ENCODE measurements at regions not wholly inside any gene's neighbourhood (a gene's known extent, or its start where the extent isn't known, plus 50 kb on each side); places are given as distances from the start of the nearest gene placed in this dataset.

DNA sequence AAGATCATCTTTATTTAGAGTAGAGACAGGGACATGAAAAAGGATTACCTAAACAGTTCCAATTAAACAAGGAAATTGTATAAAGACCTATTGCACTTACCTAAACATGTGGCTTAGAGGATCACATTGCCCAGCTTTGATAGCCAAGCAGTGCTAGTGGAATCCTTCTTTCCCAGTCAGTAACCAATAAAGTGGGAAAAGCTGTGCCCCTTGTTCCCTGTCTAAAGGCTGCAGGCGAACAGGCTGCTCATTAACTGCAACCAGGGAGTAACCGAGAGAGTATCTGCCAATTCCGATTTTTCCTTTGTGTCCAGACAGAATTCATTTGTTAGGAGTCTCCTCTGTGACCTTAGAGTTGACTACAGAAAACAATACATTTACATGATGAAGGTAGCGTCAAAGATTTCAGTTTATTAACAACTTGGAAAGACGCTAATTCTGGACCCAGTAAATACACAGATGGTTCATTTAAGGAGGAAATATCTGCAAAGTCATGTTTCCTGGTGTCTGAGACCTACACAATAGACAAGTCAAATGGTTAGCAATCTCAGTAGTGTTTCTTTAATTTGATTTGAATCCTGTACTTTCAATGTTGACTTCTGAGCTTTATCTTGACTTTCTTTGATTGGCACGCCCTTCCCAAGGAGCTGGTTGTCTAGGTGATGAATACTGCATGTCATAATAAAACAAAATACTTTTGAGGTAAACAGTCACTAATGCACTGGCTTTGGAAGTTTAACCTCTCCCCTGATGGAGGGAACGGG, 57.3 kb upstream of the MET start:
- H3K36me3 ChIP-seq, result no peaks in the 10 kb centered on the region
- intact Hi-C loops (cut with DNase I), result no loop called here
- DNase-seq (no peak), ATAC-seq (no peak)
- peaks cover 0 to 32% of the 10 kb centered on the region in 2 donors for H3K27me3 ChIP-seq
- no peaks in the 10 kb centered on the region for H3K9me3 ChIP-seq
- H3K27ac ChIP-seq, result no peak overlapping the region
- H3K4me3 ChIP-seq, result no peak overlapping the region
- TF ChIP-seq, protein P1, sequence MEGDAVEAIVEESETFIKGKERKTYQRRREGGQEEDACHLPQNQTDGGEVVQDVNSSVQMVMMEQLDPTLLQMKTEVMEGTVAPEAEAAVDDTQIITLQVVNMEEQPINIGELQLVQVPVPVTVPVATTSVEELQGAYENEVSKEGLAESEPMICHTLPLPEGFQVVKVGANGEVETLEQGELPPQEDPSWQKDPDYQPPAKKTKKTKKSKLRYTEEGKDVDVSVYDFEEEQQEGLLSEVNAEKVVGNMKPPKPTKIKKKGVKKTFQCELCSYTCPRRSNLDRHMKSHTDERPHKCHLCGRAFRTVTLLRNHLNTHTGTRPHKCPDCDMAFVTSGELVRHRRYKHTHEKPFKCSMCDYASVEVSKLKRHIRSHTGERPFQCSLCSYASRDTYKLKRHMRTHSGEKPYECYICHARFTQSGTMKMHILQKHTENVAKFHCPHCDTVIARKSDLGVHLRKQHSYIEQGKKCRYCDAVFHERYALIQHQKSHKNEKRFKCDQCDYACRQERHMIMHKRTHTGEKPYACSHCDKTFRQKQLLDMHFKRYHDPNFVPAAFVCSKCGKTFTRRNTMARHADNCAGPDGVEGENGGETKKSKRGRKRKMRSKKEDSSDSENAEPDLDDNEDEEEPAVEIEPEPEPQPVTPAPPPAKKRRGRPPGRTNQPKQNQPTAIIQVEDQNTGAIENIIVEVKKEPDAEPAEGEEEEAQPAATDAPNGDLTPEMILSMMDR (IDR thresholded peaks at IDR 0.05), result no peak
- H3K4me1 ChIP-seq, result no peaks in the 10 kb centered on the region

DNA sequence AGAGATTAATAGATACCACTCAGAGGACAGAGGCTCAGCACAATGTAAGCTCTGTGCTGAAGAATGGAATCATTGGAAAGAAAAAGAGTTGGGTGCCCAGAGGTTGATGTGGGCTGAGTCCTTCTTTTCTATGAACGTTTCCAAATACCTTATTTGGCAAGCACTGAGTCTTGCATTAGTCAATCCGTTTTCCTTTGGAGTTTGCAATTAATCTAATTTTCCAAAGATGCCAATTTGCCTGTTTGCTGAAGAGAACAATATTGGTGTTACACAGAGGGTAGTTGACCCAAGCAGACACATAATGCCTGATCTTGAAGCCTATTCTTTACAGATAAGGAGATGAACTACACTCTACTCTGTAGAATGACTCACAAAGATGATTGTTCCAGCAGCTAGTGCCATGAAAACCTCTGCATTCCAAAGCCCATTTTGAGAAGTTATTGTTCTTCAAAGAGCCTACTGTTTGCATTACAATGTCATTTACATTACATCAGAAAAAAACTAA, 55.4 kb upstream of the MET start:
- TF ChIP-seq, protein P1 (IDR thresholded peaks at IDR 0.05), result no peak
- no peaks in the 10 kb centered on the region for H3K36me3 ChIP-seq
- H3K27ac ChIP-seq, result no peak overlapping the region
- H3K27me3 ChIP-seq, result peaks cover 0 to 30% of the 10 kb centered on the region in 2 donors
- intact Hi-C loops (cut with DNase I), result no loop called here
- H3K4me3 ChIP-seq, result no peak overlapping the region
- ATAC-seq (peak; percentile 35), DNase-seq (no peak)
- H3K9me3 ChIP-seq, result peaks cover 0 to 2% of the 10 kb centered on the region in 2 donors
- H3K4me1 ChIP-seq, result no peaks in the 10 kb centered on the region

DNA sequence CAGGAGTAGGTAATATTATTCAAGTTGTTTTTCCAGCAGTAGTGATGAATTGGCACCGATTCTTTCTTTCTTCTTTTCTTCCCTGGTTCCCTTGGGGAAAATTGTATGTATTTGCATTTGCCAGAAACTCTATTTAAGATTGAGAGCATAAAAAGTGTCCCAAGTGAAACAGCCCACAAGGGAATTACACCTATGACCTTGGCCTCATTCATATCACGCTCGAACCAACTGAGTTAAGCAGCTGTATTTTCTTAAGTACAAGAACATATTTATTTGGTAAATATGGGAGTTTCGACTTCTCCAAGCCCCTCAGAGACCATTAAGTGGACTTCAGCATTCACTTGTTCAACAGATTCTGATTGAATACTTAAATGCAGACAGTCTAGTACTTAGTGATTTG, 54.1 kb upstream of the MET start:
- intact Hi-C loops (cut with DNase I), result no loop called here
- no peak for DNase-seq
- Histone ChIP-seq H3K36me3 (no peaks in the 10 kb centered on the region), H3K4me3 (no peak overlapping the region), H3K9me3 (peaks cover 0 to 2% of the 10 kb centered on the region in 2 donors), H3K4me1 (no peaks in the 10 kb centered on the region), H3K27me3 (peaks cover 0 to 17% of the 10 kb centered on the region in 2 donors), H3K27ac (no peak overlapping the region)
- TF ChIP-seq, protein P1 (IDR thresholded peaks at IDR 0.05), result no peak
- ATAC-seq, result no peak

DNA sequence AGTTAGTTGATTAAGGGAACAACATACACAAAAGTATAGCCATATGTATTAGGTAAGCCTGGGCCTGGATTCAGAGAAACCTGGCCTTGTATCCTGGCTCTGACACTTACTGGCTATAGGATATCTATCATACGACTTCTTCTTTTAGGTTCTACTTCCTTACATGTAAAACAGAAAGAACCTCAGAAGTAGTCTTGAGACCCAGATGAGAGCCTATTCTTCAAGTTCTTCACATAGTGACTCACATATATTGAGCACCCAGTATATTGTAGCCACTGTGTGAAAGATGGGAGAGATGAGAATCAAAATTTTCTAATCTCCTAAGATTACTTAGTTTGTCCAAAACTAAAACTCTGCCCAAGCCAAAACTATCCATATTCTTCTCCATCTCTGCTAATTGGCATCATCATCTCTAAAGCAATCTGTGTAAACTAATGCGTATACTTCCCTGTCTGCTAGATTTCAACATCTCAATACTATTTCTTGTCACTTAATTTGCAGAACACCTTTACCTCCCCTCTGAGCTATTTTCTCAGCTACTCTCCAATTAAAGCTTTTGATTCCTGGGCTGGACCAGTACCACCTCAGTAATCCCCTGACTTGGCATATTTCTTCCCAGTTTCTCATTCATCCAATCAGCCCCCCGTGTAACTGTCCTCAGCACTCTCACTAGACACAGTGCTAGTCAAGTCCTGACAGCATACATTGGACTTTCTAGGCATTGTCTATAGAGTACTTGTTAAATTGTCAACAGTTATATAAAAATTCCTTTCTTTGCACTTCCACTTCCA, 53.5 kb upstream of the MET start:
- H3K4me3 ChIP-seq, result no peak overlapping the region
- DNase-seq (no peak), ATAC-seq (peak; percentile 78)
- H3K27me3 ChIP-seq, result peaks cover 0 to 10% of the 10 kb centered on the region in 2 donors
- H3K36me3 ChIP-seq, result no peaks in the 10 kb centered on the region
- H3K27ac ChIP-seq, result no peak overlapping the region
- peaks cover 0 to 2% of the 10 kb centered on the region in 2 donors for H3K9me3 ChIP-seq
- H3K4me1 ChIP-seq, result no peaks in the 10 kb centered on the region
- TF ChIP-seq, protein P1 (IDR thresholded peaks at IDR 0.05), result no peak
- intact Hi-C loops (cut with DNase I), result no loop called here

DNA sequence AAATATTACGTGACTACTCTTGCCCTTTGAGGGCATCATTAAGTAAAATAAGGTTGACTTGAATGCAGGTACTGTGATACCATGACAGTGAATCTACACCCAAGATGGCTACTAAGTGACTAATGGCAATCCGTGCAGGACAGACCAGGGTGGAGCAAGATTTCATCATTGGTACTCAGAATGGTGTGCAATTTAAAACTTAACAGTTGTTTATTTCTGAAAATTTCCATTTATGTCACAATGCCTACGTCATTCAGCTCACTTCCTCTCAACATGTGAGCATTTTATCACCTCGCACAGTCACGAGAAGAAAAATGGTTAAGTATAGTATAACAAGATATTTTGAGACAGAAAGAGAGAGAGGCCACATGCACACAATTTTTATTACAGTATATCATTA, 50.3 kb upstream of the MET start:
- peaks cover 0 to under 1% of the 10 kb centered on the region in 2 donors for H3K27me3 ChIP-seq
- H3K4me3 ChIP-seq, result no peak overlapping the region
- no peaks in the 10 kb centered on the region for H3K4me1 ChIP-seq
- intact Hi-C loops (cut with DNase I), result no loop called here
- DNase-seq (no peak), ATAC-seq (no peak)
- H3K27ac ChIP-seq, result no peak overlapping the region
- H3K36me3 ChIP-seq, result no peaks in the 10 kb centered on the region
- TF ChIP-seq, protein P1 (IDR thresholded peaks at IDR 0.05), result no peak
- peaks cover 0 to 2% of the 10 kb centered on the region in 2 donors for H3K9me3 ChIP-seq
